NCI-H146 treated with DMSO at 0.1 percent for 48 hours (cell line): ENCODE measurements at regions not wholly inside any gene's neighbourhood (a gene's known extent, or its start where the extent isn't known, plus 50 kb on each side); places are given as distances from the start of the nearest gene placed in this dataset.

Source experiments
- DNase-seq: peaks from one replicate; lab custom pipeline; 2025; ENCODE audit not compliant: unreplicated experiment; lab: John Stamatoyannopoulos, UW

- no peak for DNase-seq
Measured at GRCh38 chr10:81095238-81095637, 557.5 kb downstream of the SH2D4B start.

- no peak for DNase-seq
Measured at GRCh38 chr10:81096558-81096957, 558.9 kb downstream of the SH2D4B start.

GRCh38 chr10:81101062-81101461, 563.4 kb downstream of the SH2D4B start:
- DNase-seq: no peak

GRCh38 chr10:81104494-81104893, 566.8 kb downstream of the SH2D4B start:
- no peak for DNase-seq

- DNase-seq: no peak
Measured at GRCh38 chr10:81108516-81109199, 571.0 kb downstream of the SH2D4B start.

- DNase-seq: no peak
Measured at GRCh38 chr10:81109200-81109752, 571.6 kb downstream of the SH2D4B start.

GRCh38 chr10:81116201-81116600, 578.5 kb downstream of the SH2D4B start:
- no peak for DNase-seq

GRCh38 chr10:81116990-81117389, 579.3 kb downstream of the SH2D4B start:
- DNase-seq: no peak

- no peak for DNase-seq
Measured at GRCh38 chr10:81127931-81128330, 590.2 kb downstream of the SH2D4B start.

GRCh38 chr10:81130014-81130413, 592.3 kb downstream of the SH2D4B start:
- DNase-seq: no peak

GRCh38 chr10:81135851-81136250, 598.1 kb downstream of the SH2D4B start:
- no peak for DNase-seq

- DNase-seq: no peak
Measured at GRCh38 chr10:81136261-81136660, 598.6 kb downstream of the SH2D4B start.

- DNase-seq: no peak
Measured at GRCh38 chr10:81145975-81146374, 608.3 kb downstream of the SH2D4B start.

- DNase-seq: no peak
Measured at GRCh38 chr10:81146436-81146835, 608.7 kb downstream of the SH2D4B start.

- DNase-seq: no peak
Measured at GRCh38 chr10:81152656-81153055, 615.0 kb downstream of the SH2D4B start.

GRCh38 chr10:81157681-81158080, 620.0 kb downstream of the SH2D4B start:
- no peak for DNase-seq

GRCh38 chr10:81177651-81178244, 640.0 kb downstream of the SH2D4B start:
- DNase-seq: no peak

GRCh38 chr10:81179324-81179723, 641.6 kb downstream of the SH2D4B start:
- no peak for DNase-seq

GRCh38 chr10:81179805-81180452, 642.2 kb downstream of the SH2D4B start:
- DNase-seq: no peak

- no peak for DNase-seq
Measured at GRCh38 chr10:81182296-81182695, 644.6 kb downstream of the SH2D4B start.

- DNase-seq: no peak
Measured at GRCh38 chr10:81192221-81192788, 654.6 kb downstream of the SH2D4B start.

- no peak for DNase-seq
Measured at GRCh38 chr10:81200801-81201200, 663.1 kb downstream of the SH2D4B start.
